OCI-LY7 (cell line): ENCODE measurements at regions not wholly inside any gene's neighbourhood (a gene's known extent, or its start where the extent isn't known, plus 50 kb on each side); places are given as distances from the start of the nearest gene placed in this dataset.
"Not testable (repeated sequence)": the region's sequence is repeated elsewhere in the genome, so short reads cannot be mapped to it uniquely, and the experiment has no call there.

Experiments
- BruUV-seq: library from RNA; stranded (reverse); fragments of 400-500 nt; replicated peaks from 2 replicates; lab custom pipeline; 2021; lab: Mats Ljungman, UMichigan
- CTCF ChIA-PET: fragments of 300-600 bp; sonication (Branson Sonifier 250); formaldehyde crosslinking; loops from one replicate; lab custom pipeline; 2022; ENCODE audit warnings: antibody characterized with exemption; ENCODE audit not compliant: unreplicated experiment; lab: Charles Lee
- POLR2A ChIA-PET: fragments of 300-600 bp; sonication (Branson Sonifier 250); formaldehyde crosslinking; loops from one replicate; lab custom pipeline; 2022; ENCODE audit warnings: antibody characterized with exemption; lab: Charles Lee
- DNase-seq: peaks from one replicate; pipeline ENCODE4 v3.0.0-alpha.2; 2015; ENCODE audit warnings: low spot score
- H2AFZ ChIP-seq: fragments of 200-600 bp; sonication (generic), shearing (Covaris generic); 2 replicates; pipeline ENCODE4 v1.6.1; 2014; ENCODE audit warnings: mild to moderate bottlenecking, antibody characterized with exemption, low read length, moderate library complexity
- H3K27ac ChIP-seq: fragments of 200-600 bp; sonication (generic); 2 replicates; pipeline ENCODE4 v1.5.1; 2014; ENCODE audit warnings: mixed run types, low read depth, mild to moderate bottlenecking, moderate library complexity, low read length, inconsistent platforms; ENCODE audit not compliant: poor library complexity, severe bottlenecking
- H3K36me3 ChIP-seq: fragments of 200-600 bp; sonication (generic); 2 replicates; pipeline ENCODE4 v1.6.1; 2014; ENCODE audit warnings: mild to moderate bottlenecking, antibody characterized with exemption, low read length, moderate library complexity, mixed read lengths; ENCODE audit not compliant: insufficient read depth
- H3K4me1 ChIP-seq: fragments of 200-600 bp; sonication (generic); 2 replicates; pipeline ENCODE4 v1.5.1; 2014; ENCODE audit warnings: mild to moderate bottlenecking, low read length; ENCODE audit not compliant: insufficient read depth, poor library complexity, severe bottlenecking
- H3K4me2 ChIP-seq: fragments of 200-600 bp; sonication (generic); 2 replicates; pipeline ENCODE4 v1.6.1; 2014; ENCODE audit warnings: mild to moderate bottlenecking, low read length
- H3K4me3 ChIP-seq: fragments of 200-600 bp; sonication (generic); 2 replicates; pipeline ENCODE4 v1.5.1; 2014; ENCODE audit warnings: mild to moderate bottlenecking, low read depth, low read length; ENCODE audit not compliant: poor library complexity, severe bottlenecking
- H3K79me2 ChIP-seq: fragments of 200-600 bp; sonication (generic); 2 replicates; pipeline ENCODE4 v1.6.1; 2016; ENCODE audit warnings: low read depth, mild to moderate bottlenecking, low read length, moderate library complexity, mixed read lengths; ENCODE audit not compliant: insufficient read depth
- H3K9me2 ChIP-seq: fragments of 200-600 bp; sonication (generic); 2 replicates; pipeline ENCODE4 v1.6.1; 2016; ENCODE audit warnings: mild to moderate bottlenecking, low read length, mixed read lengths; ENCODE audit not compliant: insufficient read depth
- H3K9me3 ChIP-seq: fragments of 200-600 bp; sonication (generic); 2 replicates; pipeline ENCODE4 v1.6.1; 2014; ENCODE audit warnings: mild to moderate bottlenecking, mixed run types, low read length, mixed read lengths
- H4K20me1 ChIP-seq: fragments of 200-600 bp; sonication (generic); 2 replicates; pipeline ENCODE4 v1.6.1; 2014; ENCODE audit warnings: mild to moderate bottlenecking, antibody characterized with exemption, low read length, moderate library complexity, mixed read lengths; ENCODE audit not compliant: insufficient read depth
- EZH2phosphoT487 ChIP-seq: fragments of 200-600 bp; sonication (generic); IDR thresholded peaks from 2 replicates; pipeline ENCODE4 v1.6.1; 2018; ENCODE audit warnings: low read depth, borderline replicate concordance, mild to moderate bottlenecking, mixed run types, antibody characterized with exemption, low read length, moderate library complexity, mixed read lengths
- intact Hi-C: fragments of 100-400 bp; cut with micrococcal nuclease; formaldehyde crosslinking; loops from one replicate; pipeline ENCODE4 v1.10.0; 2022; ENCODE audit not compliant: unreplicated experiment
- TF ChIP-seq, protein P1 (sequence below): fragments of 200-600 bp; sonication (generic); conservative IDR thresholded peaks from 2 replicates; pipeline ENCODE4 v1.5.1; 2014; ENCODE audit warnings: mild to moderate bottlenecking, antibody characterized with exemption, low read length, moderate library complexity, mixed read lengths

DNA sequence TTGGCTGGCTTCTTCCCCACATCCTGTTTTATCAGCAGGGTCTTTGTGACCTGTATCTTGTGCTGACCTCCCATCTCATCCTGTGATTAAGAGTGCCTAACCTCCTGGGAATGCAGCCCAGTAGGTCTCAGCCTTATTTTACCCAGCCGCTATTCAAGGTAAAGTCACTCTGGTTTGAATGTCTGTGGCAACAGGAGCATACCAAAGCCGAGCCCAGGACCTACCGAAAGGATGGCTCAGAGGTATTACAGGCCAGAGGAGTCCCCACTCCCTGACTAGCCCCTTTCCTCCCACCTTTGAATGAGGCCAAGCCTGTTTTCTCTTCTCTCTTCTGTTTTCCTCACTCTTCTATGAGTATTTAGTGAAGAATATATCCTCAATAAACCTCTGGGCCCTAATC lies 271.3 kb downstream of the OSTF1 start:
- intact Hi-C loops: no loop called here
- Histone ChIP-seq H3K4me1 (no peaks in the 10 kb centered on the region), H3K36me3 (no peaks in the 10 kb centered on the region), H4K20me1 (no peaks in the 10 kb centered on the region), H3K4me2 (no peak overlapping the region), H3K9me2 (no peaks in the 10 kb centered on the region), H3K79me2 (no peaks in the 10 kb centered on the region), H3K4me3 (no peak overlapping the region), H2AFZ (no peak overlapping the region), H3K27ac (no peak overlapping the region), H3K9me3 (no peaks in the 10 kb centered on the region)
- no TSS peak for BruUV-seq
- ChIA-PET CTCF (no interaction called here), POLR2A (no interaction called here)
- no peak for DNase-seq
- no peak for TF ChIP-seq EZH2phosphoT487
- TF ChIP-seq, protein P1, sequence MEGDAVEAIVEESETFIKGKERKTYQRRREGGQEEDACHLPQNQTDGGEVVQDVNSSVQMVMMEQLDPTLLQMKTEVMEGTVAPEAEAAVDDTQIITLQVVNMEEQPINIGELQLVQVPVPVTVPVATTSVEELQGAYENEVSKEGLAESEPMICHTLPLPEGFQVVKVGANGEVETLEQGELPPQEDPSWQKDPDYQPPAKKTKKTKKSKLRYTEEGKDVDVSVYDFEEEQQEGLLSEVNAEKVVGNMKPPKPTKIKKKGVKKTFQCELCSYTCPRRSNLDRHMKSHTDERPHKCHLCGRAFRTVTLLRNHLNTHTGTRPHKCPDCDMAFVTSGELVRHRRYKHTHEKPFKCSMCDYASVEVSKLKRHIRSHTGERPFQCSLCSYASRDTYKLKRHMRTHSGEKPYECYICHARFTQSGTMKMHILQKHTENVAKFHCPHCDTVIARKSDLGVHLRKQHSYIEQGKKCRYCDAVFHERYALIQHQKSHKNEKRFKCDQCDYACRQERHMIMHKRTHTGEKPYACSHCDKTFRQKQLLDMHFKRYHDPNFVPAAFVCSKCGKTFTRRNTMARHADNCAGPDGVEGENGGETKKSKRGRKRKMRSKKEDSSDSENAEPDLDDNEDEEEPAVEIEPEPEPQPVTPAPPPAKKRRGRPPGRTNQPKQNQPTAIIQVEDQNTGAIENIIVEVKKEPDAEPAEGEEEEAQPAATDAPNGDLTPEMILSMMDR: no peak

DNA sequence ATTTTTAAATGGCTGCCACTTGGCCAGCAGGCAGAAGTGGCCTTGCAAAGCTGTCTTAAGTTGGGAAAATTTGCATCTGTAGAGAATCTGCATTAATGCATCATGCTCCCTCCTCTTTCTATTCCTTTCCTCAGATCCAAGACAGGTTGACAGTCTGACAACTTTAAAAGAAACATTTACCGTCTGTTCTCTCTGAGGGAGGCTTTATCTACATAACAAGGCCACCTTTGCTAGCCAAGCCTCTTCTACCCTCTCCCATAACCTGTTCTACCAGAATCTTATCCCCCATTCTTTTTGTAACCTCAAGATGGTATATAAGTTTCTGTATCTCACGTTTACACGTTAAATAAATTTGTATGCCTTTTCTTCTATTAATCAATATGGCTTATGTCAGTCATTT lies 271.9 kb downstream of the OSTF1 start:
- no peak overlapping the region for H3K4me2 ChIP-seq
- no peak overlapping the region for H3K27ac ChIP-seq
- BruUV-seq: no TSS peak
- no peaks in the 10 kb centered on the region for H3K79me2 ChIP-seq
- no peaks in the 10 kb centered on the region for H3K36me3 ChIP-seq
- H3K4me1 ChIP-seq: no peaks in the 10 kb centered on the region
- H3K9me3 ChIP-seq: no peaks in the 10 kb centered on the region
- no peak for TF ChIP-seq EZH2phosphoT487
- TF ChIP-seq, protein P1: no peak
- no peaks in the 10 kb centered on the region for H4K20me1 ChIP-seq
- POLR2A ChIA-PET: no interaction called here
- H3K9me2 ChIP-seq: no peaks in the 10 kb centered on the region
- H3K4me3 ChIP-seq: no peak overlapping the region
- intact Hi-C loops: no loop called here
- DNase-seq: no peak
- no peak overlapping the region for H2AFZ ChIP-seq
- CTCF ChIA-PET: no interaction called here

DNA sequence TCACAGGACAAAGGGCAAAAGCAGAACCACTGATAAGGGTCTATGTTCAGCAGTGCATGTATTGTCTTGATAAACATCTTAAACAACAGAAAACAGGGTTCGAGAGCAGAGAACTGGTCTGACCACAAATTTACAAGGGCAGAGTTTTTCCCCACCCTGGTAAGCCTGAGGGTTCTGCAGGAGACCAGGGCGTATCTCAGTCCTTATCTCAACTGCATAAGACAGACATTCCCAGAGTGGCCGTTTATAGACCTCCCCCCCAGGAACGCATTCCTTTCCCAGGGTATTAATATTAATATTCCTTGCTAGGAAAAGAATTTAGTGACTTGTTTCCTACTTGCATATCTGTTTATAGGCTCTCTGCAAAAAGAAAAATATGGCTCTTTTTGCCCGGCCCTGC lies 274.1 kb downstream of the OSTF1 start:
- DNase-seq, H4K20me1 ChIP-seq, H3K36me3 ChIP-seq, H3K4me1 ChIP-seq, BruUV-seq, H3K9me3 ChIP-seq, H3K4me3 ChIP-seq, H2AFZ ChIP-seq, H3K79me2 ChIP-seq, intact Hi-C loops, H3K9me2 ChIP-seq, H3K27ac ChIP-seq, CTCF ChIA-PET, POLR2A ChIA-PET, H3K4me2 ChIP-seq: not testable (repeated sequence)
